OCI-LY3 (cell line): ENCODE measurements at regions not wholly inside any gene's neighbourhood (a gene's known extent, or its start where the extent isn't known, plus 50 kb on each side); places are given as distances from the start of the nearest gene placed in this dataset.
"Not testable (repeated sequence)": the region's sequence is repeated elsewhere in the genome, so short reads cannot be mapped to it uniquely, and the experiment has no call there.

ENCODE experiments used
- H2AFZ ChIP-seq: fragments of 200-600, 300-600 bp; shearing (Covaris generic); 2 replicates; pipeline ENCODE4 v1.6.0; 2014; ENCODE audit warnings: antibody characterized with exemption, low read depth, low read length
- H3K27ac ChIP-seq: fragments of 200-600, 300-600 bp; sonication (generic); 2 replicates; pipeline ENCODE4 v1.5.1; 2014; ENCODE audit warnings: mild to moderate bottlenecking, low read length, moderate library complexity, mixed read lengths
- H3K27me3 ChIP-seq: fragments of 200-600, 300-600 bp; sonication (generic); 2 replicates; pipeline ENCODE4 v1.6.1; 2014; ENCODE audit warnings: low read depth, low read length, mixed read lengths
- H3K36me3 ChIP-seq: fragments of 200-600, 300-600 bp; sonication (generic); replicated peaks from 2 replicates; pipeline ENCODE3; 2014; ENCODE audit warnings: low read depth, low read length, mixed read lengths
- H3K4me1 ChIP-seq: fragments of 300-600, 200-600 bp; sonication (generic); 2 replicates; pipeline ENCODE4 v1.6.1; 2014; ENCODE audit warnings: low read length, mixed read lengths
- H3K4me2 ChIP-seq: fragments of 200-600, 300-600 bp; sonication (generic); 2 replicates; pipeline ENCODE4 v1.6.1; 2014; ENCODE audit warnings: low read length, mixed read lengths
- H3K4me3 ChIP-seq: fragments of 300-600, 200-600 bp; sonication (generic); 2 replicates; pipeline ENCODE4 v1.5.1; 2014; ENCODE audit warnings: antibody characterized with exemption, mild to moderate bottlenecking, low read length, moderate library complexity
- H3K79me2 ChIP-seq: fragments of 300-600, 200-600 bp; shearing (Covaris generic); 2 replicates; pipeline ENCODE4 v1.6.1; 2014; ENCODE audit warnings: mild to moderate bottlenecking, low read length, mixed read lengths
- H3K9ac ChIP-seq: fragments of 300-600, 200-600 bp; shearing (Covaris generic); 2 replicates; pipeline ENCODE4 v1.6.0; 2014; ENCODE audit warnings: mild to moderate bottlenecking, low read length, moderate library complexity
- H3K9me3 ChIP-seq: fragments of 200-600, 300-600 bp; shearing (Covaris generic); 2 replicates; pipeline ENCODE4 v1.6.1; 2014; ENCODE audit warnings: low read length, mixed read lengths; ENCODE audit not compliant: insufficient read depth
- H4K20me1 ChIP-seq: fragments of 200-600, 300-600 bp; sonication (generic); 2 replicates; pipeline ENCODE4 v1.6.1; 2016; ENCODE audit warnings: low read length, mixed read lengths; ENCODE audit not compliant: insufficient read depth
- EZH2phosphoT487 ChIP-seq: fragments of 200-600 bp; shearing (Covaris generic); IDR thresholded peaks from 2 replicates; pipeline ENCODE4 v1.6.1; 2018; ENCODE audit warnings: antibody characterized with exemption, mixed run types, low read depth
- TF ChIP-seq, protein P1 (sequence below): fragments of 200-600, 300-600 bp; sonication (generic); IDR thresholded peaks from 2 replicates; pipeline ENCODE4 v1.5.1; 2014; ENCODE audit warnings: antibody characterized with exemption, low read length, low read depth

DNA sequence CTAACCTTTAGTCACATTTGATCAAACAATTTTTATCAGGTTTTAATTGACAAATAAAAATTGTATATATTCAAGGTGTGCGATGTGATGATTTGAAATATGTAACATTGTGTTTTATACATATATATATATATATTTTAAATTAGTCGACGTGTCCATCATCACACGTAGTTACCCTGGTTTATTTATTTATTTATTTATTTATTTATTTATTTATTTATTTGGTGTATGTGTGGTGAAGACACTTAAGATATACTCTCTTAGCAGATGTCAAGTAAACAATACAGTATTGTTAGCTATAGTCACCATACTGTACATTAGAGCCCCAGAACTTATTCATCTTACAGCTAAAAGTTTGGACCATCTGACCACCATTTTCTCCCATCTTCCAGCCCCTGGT, 224.9 kb upstream of the HHIP start:
- TF ChIP-seq, protein P1, sequence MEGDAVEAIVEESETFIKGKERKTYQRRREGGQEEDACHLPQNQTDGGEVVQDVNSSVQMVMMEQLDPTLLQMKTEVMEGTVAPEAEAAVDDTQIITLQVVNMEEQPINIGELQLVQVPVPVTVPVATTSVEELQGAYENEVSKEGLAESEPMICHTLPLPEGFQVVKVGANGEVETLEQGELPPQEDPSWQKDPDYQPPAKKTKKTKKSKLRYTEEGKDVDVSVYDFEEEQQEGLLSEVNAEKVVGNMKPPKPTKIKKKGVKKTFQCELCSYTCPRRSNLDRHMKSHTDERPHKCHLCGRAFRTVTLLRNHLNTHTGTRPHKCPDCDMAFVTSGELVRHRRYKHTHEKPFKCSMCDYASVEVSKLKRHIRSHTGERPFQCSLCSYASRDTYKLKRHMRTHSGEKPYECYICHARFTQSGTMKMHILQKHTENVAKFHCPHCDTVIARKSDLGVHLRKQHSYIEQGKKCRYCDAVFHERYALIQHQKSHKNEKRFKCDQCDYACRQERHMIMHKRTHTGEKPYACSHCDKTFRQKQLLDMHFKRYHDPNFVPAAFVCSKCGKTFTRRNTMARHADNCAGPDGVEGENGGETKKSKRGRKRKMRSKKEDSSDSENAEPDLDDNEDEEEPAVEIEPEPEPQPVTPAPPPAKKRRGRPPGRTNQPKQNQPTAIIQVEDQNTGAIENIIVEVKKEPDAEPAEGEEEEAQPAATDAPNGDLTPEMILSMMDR = no peak
- TF ChIP-seq EZH2phosphoT487 = no peak
- H3K9ac ChIP-seq = no peak overlapping the region
- H3K36me3 ChIP-seq = no peaks in the 10 kb centered on the region
- no peaks in the 10 kb centered on the region for H3K9me3 ChIP-seq
- no peak overlapping the region for H3K27ac ChIP-seq
- no peak overlapping the region for H3K4me2 ChIP-seq
- no peaks in the 10 kb centered on the region for H3K79me2 ChIP-seq
- no peaks in the 10 kb centered on the region; the same call in 1 of the 2 replicates for H3K27me3 ChIP-seq
- H3K4me3 ChIP-seq = no peak overlapping the region
- H2AFZ ChIP-seq = no peak overlapping the region
- no peaks in the 10 kb centered on the region for H4K20me1 ChIP-seq
- H3K4me1 ChIP-seq = no peaks in the 10 kb centered on the region

DNA sequence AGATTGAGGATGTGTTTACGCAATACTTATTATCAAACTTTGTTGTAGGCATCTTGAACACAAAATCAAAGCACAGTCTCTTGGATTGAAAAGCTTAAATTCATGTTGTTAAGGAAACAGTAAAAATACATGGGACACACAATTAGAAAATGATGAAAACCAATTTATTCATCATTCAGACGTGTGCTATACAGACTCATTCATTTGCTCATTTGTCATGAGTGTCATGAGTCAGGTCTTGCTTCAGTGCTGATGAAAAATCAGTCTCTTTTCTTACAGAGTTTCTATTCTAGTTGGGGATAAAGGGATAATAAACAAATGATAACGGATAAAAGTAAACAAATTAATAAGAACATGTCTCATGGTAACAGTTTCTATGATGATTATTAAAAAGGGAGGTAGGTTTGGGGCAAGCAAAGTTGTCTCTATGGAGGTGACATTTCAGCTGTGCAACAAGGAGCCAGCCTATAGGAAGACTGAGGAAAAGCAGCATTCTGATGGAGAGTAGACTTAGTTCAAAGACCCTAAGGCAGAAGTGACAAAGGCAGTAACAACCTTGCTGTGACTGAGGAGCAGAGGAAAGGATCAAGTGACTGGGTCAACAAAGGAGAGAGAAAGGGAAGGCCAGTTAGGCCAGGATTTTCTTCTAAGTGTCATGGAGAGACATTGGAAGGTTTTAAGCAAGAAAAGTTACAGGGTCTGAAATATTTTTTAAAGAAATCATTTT, 224.0 kb upstream of the HHIP start:
- H2AFZ ChIP-seq = no peak overlapping the region

DNA sequence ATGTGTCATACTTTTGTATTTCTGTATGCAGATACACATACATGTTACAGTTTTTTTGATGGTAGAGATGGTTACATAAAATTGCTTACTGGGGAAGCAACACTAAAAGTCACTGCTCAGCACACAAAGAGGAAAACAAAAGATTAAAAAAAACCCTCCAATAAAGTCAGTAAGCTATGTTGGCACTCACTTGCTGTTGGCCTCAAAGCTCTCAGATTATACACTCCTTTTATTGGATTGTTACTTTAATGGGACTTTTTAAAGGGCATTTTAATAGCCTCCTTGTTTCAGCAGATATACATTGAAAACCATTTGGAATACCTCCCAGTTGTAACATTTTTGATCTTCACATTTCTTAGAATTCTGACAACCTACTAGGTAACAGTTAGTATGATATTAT, 222.0 kb upstream of the HHIP start:
- Histone ChIP-seq H3K4me3 (no peak overlapping the region), H3K4me2 (no peak overlapping the region), H3K4me1 (no peaks in the 10 kb centered on the region), H3K27ac (no peak overlapping the region), H3K9ac (no peak overlapping the region), H2AFZ (no peak overlapping the region), H3K36me3 (no peaks in the 10 kb centered on the region), H3K79me2 (no peaks in the 10 kb centered on the region), H3K27me3 (no peaks in the 10 kb centered on the region; the same call in 1 of the 2 replicates), H3K9me3 (no peaks in the 10 kb centered on the region), H4K20me1 (no peaks in the 10 kb centered on the region)
- no peak for TF ChIP-seq EZH2phosphoT487
- TF ChIP-seq, protein P1 = no peak

More for the DNA sequence above, 224.0 kb upstream of the HHIP start:
- no peak overlapping the region for H3K9ac ChIP-seq
- no peaks in the 10 kb centered on the region for H3K36me3 ChIP-seq
- no peak overlapping the region for H3K4me2 ChIP-seq
- TF ChIP-seq, protein P1 = no peak
- no peak for TF ChIP-seq EZH2phosphoT487
- no peaks in the 10 kb centered on the region for H3K4me1 ChIP-seq
- H3K79me2 ChIP-seq = no peaks in the 10 kb centered on the region
- H3K4me3 ChIP-seq = no peak overlapping the region
- no peaks in the 10 kb centered on the region; the same call in 1 of the 2 replicates for H3K27me3 ChIP-seq
- no peaks in the 10 kb centered on the region for H3K9me3 ChIP-seq
- H4K20me1 ChIP-seq = no peaks in the 10 kb centered on the region
- H3K27ac ChIP-seq = no peak overlapping the region

DNA sequence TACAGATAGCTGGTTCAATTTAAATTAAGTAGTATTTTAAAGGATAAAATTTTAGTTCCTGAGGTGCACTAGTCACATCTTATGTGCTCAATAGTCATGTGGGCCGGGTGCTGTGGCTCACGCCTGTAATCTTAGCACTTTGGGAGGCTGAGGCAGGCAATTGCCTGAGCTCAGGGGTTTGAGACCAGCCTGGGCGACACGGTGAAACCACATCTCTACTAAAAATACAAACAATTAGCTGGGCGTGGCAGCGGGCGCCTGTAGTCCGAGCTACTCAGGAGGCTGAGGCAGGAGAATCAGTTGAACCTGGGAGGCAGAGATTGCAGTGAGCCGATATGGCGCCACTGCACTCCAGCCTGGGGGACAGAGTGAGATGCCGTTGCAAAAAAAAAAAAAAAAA, 219.9 kb upstream of the HHIP start:
- H3K27ac ChIP-seq, H3K9ac ChIP-seq, H3K4me2 ChIP-seq, H2AFZ ChIP-seq, H3K79me2 ChIP-seq, H4K20me1 ChIP-seq, H3K4me3 ChIP-seq, H3K4me1 ChIP-seq, H3K36me3 ChIP-seq, H3K27me3 ChIP-seq, H3K9me3 ChIP-seq: not testable (repeated sequence)
